GM18907 (cell line): ENCODE measurements at regions not wholly inside any gene's neighbourhood (a gene's known extent, or its start where the extent isn't known, plus 50 kb on each side); places are given as distances from the start of the nearest gene placed in this dataset.
A peak's percentile ranks its signal among the peaks of the same experiment; 100 is the strongest.

Experiments used
- ATAC-seq: cut with Tn5 transposase; IDR thresholded peaks from one replicate; pipeline ENCODE4 v1.9.1; 2021; ENCODE audit warnings: mild to moderate bottlenecking, moderate library complexity; ENCODE audit not compliant: unreplicated experiment

- ATAC-seq = no peak
Measured at GRCh38 chr4:155564880-155565279, 101.8 kb upstream of the GUCY1A1 start.

- ATAC-seq = no peak
Measured at GRCh38 chr4:155564086-155564485, 102.6 kb upstream of the GUCY1A1 start.

GRCh38 chr4:155559915-155560314 is 106.7 kb upstream of the GUCY1A1 start:
- ATAC-seq = no peak

DNA sequence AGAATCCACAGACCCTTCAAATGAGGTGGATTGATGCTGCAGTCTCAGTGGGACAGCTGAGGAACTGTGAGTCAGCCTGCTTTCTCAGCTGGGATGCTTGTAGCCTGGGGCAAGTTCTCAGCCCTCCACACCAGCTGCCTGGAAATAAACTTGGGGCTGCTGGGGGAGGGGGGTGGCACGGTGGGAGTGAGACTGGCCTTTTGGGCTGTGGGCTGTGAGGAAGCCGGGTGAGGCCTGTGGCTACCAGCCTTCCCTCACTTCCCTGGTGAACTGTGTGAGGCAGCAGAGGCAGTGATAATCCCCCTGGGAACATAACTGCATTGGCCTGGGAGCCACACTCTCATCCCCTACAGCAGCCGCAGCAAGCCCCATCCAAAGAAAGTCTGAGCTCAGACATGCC is 114.5 kb upstream of the GUCY1A1 start:
- no peak for ATAC-seq

GRCh38 chr4:155548173-155548572 is 118.5 kb upstream of the GUCY1A1 start:
- ATAC-seq = no peak

GRCh38 chr4:155546451-155546850 is 120.2 kb upstream of the GUCY1A1 start:
- no peak for ATAC-seq

- ATAC-seq = no peak
Measured at GRCh38 chr4:155545456-155545855, 121.2 kb upstream of the GUCY1A1 start.

DNA sequence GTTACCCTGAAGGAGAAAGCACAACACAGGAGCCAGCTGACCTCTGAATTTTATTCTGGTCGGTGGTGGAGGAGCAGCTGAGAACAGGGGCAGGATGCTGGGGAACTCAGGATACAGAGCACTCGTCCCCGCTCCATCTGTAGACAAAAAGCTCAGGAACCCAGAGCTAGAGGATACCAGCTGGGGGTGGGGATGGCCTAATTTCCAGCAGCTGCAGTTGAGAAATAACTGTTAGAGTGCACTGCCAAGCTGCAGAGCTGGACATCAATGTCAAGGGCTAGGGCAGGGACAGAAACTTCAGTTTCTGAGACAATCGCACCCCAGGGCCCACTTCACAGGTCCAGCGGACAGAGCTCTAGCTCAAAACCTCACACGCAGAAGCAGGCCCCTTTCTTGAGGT is 122.1 kb upstream of the GUCY1A1 start:
- ATAC-seq = no peak

DNA sequence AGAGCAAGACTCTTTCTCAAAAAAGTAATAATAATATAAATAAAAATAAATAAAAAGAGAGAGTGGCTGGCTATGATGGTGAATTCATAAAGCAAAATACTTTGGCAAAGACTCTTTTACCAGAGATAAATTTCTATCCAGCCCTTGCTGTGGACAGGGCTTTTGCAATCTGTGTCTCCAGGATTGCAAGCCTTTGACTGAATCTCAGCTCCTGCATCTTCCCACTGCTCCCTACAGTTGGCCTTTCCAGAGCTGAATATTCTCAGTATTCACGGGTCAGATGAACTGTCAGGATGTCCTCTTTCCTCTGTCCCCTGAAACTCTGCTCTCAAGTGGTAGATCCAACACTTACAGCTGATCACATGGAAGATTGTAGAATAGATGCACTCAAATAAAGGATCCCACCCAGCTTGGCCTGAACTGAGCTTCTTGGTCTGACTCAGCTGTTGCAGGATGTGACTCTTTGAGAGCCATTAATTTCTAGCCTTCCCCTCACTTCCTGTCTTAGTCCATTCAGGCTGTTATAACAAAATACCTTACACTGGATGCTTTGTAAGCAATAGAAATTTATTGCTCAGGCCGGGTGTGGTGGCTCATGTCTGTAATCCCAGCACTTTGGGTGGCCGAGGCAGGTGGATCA is 123.4 kb upstream of the GUCY1A1 start:
- peak; percentile 74 for ATAC-seq

DNA sequence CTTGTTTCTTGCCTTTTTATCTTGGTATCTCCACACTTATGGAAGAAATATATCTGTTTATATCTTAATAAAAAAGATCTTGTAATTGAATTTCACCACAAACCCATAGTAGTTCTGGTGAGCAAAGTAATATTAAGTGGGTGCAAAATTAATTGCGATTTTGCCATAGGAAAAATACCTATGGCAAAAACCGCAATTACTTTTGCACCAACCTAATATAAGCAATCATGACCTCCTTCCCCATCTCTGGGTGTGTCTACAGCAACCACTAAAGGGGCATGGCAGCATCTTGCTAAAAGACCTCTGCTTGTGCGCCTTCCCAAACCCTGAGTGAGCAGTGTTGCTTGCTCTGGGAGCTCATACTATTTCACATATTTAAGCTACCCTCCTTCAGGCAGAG is 124.2 kb upstream of the GUCY1A1 start:
- ATAC-seq = no peak

DNA sequence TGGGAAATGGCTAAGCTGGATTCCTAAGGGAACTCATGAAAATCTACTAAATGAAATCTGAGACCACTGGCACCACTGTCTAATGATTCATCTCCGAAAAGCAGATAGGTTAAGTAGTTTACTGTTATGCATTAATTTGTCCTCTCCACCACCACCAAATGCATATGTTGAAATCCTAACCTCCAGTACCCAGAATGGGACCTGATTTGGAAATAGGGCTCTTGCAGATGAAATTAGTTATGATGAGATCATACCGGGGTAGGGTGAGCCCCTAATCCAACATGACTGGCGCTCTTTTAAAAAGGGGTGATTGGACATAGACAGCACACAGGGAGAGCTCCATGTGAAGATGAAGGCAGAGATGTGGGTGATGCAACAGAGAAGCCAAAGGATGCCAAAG is 124.9 kb upstream of the GUCY1A1 start:
- no peak for ATAC-seq

DNA sequence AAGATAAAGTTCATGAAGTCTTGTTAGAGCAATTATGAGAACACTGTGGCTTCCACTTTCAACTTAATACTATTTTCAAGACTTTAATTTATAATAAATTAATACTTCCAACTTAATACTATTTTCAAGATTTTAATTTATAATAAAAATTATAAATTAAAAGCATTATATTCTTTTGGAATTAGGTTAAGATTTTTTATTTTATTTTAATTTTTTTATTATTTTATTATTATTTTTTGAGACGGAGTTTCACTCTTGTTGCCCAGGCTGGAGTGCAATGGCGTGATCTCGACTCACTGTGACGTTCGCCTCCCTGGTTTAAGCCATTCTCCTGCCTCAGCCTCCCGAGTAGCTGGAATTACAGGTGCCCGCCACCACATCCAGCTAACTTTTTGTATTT is 126.0 kb upstream of the GUCY1A1 start:
- no peak for ATAC-seq

- ATAC-seq = no peak
Measured at GRCh38 chr4:155539746-155540145, 126.9 kb upstream of the GUCY1A1 start.

GRCh38 chr4:155535802-155536454 is 130.7 kb upstream of the GUCY1A1 start:
- no peak for ATAC-seq

DNA sequence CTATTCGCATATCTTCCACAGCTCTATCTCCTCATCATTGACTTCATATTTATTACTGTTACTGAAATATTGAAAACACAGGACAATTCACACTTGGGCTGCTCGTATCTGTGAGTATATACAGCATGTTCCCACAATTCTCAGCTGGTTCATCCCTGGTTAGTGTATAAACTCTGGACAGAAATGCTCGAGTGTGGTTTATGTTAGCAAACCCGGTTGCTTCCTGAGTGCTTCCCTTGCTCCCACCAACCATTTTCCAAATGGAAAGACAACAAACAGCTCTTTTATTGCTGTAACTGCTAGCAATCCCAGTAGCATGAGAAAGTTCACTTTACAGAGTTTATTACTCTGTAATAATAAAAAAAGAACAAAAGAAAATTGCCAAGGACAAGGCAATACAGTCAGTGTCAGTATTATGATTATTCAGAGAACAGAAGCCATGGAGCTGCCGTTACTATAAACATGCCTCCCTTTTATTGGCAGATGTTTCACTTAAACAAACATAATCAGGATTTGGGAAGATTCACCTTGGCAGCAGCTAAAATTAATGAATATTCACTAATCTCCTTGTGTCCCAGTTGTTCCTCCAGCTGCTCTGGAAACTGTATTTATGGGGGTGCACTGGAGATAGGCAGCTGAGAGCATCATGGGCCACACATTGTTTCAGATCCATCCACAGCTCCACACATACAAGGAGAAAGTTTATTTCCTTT is 134.1 kb upstream of the GUCY1A1 start:
- ATAC-seq = no peak

- ATAC-seq = no peak
Measured at GRCh38 chr4:155530857-155531256, 135.8 kb upstream of the GUCY1A1 start.

DNA sequence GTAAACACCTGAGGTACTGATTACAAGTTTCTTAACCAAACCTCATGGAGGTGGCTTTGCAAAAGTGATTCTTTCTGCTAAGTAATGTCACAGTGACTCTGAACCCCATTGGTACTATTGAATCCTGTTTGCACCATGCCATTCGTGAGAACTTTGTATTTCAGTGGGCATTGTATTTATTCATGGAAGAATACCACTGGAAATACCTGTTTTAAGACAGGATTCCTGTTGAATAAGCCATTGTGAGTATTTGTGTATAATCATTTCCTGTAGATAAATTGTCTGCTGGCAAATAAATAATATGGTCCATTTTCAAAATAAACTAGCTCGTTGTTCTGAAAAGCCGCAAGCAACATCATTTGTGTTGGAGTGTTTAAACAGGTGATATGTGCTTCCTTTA is 136.4 kb upstream of the GUCY1A1 start:
- no peak for ATAC-seq

- ATAC-seq = no peak
Measured at GRCh38 chr4:155529716-155530115, 136.9 kb upstream of the GUCY1A1 start.

DNA sequence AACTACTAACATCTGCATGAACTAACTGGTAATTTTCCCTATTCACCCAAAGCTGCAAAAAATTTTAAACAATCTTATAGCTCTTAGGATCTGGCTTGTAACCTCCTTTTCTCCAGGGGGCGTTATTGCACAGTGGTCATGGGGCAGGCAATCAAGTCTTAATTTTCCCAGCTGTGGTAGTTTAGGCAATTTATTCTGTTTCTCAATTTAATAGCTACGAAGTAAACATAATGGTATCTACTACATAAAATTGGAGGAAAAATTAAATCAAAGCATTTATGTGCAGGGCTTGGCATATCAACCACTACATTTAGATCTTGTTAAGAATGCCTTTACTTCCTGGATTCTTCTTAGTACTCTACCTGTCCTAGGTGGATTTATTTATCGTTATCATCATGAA is 137.4 kb upstream of the GUCY1A1 start:
- ATAC-seq = no peak

- ATAC-seq = no peak
Measured at GRCh38 chr4:155526452-155527169, 140.0 kb upstream of the GUCY1A1 start.

- no peak for ATAC-seq
Measured at GRCh38 chr4:155524926-155525455, 141.7 kb upstream of the GUCY1A1 start.
